Trophoblast cell (in vitro differentiated cells and primary cell): ENCODE measurements at regions not wholly inside any gene's neighbourhood (a gene's known extent, or its start where the extent isn't known, plus 50 kb on each side); places are given as distances from the start of the nearest gene placed in this dataset.

Experiments
- DNase-seq, 2 donors: peaks; one replicate each; pipeline ENCODE4 v3.0.0-alpha.2; 2016
- H2AFZ ChIP-seq: 2 replicates; pipeline ENCODE4 v1.6.1; 2013; ENCODE audit warnings: low read length, moderate library complexity, mild to moderate bottlenecking; ENCODE audit not compliant: insufficient read depth, poor library complexity
- H2AK5ac ChIP-seq: 2 replicates; pipeline ENCODE4 v1.6.1; 2013; ENCODE audit warnings: mild to moderate bottlenecking, low read length
- H2BK120ac ChIP-seq: 2 replicates; pipeline ENCODE4 v1.6.1; 2013; ENCODE audit warnings: low read length, mild to moderate bottlenecking, moderate library complexity; ENCODE audit not compliant: insufficient read depth, poor library complexity
- H2BK12ac ChIP-seq: 2 replicates; pipeline ENCODE4 v1.6.1; 2013; ENCODE audit warnings: mild to moderate bottlenecking, low read length, moderate library complexity
- H2BK5ac ChIP-seq: 2 replicates; pipeline ENCODE4 v1.6.1; 2013; ENCODE audit warnings: low read length, low read depth, moderate library complexity, mild to moderate bottlenecking; ENCODE audit not compliant: poor library complexity
- H3K14ac ChIP-seq: 2 replicates; pipeline ENCODE4 v1.6.1; 2013; ENCODE audit warnings: mild to moderate bottlenecking, low read length
- H3K18ac ChIP-seq: 2 replicates; pipeline ENCODE4 v1.6.1; 2013; ENCODE audit warnings: mild to moderate bottlenecking, low read length
- H3K23ac ChIP-seq: 2 replicates; pipeline ENCODE4 v1.6.1; 2013; ENCODE audit warnings: low read length
- H3K27ac ChIP-seq: 2 replicates; pipeline ENCODE4 v1.5.1; 2013; ENCODE audit warnings: low read depth, mild to moderate bottlenecking, inconsistent platforms, low read length, moderate library complexity
- H3K27me3 ChIP-seq: 2 replicates; pipeline ENCODE4 v1.6.1; 2013; ENCODE audit warnings: inconsistent platforms, mild to moderate bottlenecking, low read length, moderate library complexity; ENCODE audit not compliant: insufficient read depth
- H3K36me3 ChIP-seq, 2 experiments: 1 replicate in 1 of 2; 2 replicates in 1 of 2; pipeline ENCODE4 v1.6.1; 2013; ENCODE audit warnings: low read length in 2 of 2, mild to moderate bottlenecking in 2 of 2, moderate library complexity in 1 of 2; ENCODE audit not compliant: insufficient read depth in 2 of 2, control insufficient read depth in 1 of 2
- H3K4ac ChIP-seq: 2 replicates; pipeline ENCODE4 v1.6.1; 2013; ENCODE audit warnings: low read depth, mild to moderate bottlenecking, low read length, moderate library complexity
- H3K4me1 ChIP-seq, 2 experiments: 1 replicate in 1 of 2; 2 replicates in 1 of 2; pipeline ENCODE4 v1.6.1; 2013; ENCODE audit warnings: low read length in 2 of 2, mild to moderate bottlenecking in 2 of 2, moderate library complexity in 1 of 2; ENCODE audit not compliant: insufficient read depth in 2 of 2, control insufficient read depth in 1 of 2
- H3K4me2 ChIP-seq: 2 replicates; pipeline ENCODE4 v1.6.1; 2013; ENCODE audit warnings: inconsistent platforms, mild to moderate bottlenecking, low read length, moderate library complexity
- H3K4me3 ChIP-seq: 2 replicates; pipeline ENCODE4 v1.5.1; 2013; ENCODE audit warnings: mild to moderate bottlenecking, low read depth, low read length, inconsistent platforms
- H3K79me1 ChIP-seq: one replicate; pipeline ENCODE4 v1.6.1; 2013; ENCODE audit warnings: low read length
- H3K79me2 ChIP-seq: 2 replicates; pipeline ENCODE4 v1.6.1; 2013; ENCODE audit warnings: low read length, mild to moderate bottlenecking; ENCODE audit not compliant: control insufficient read depth, insufficient read depth, poor library complexity
- H3K9ac ChIP-seq: 2 replicates; pipeline ENCODE4 v1.6.1; 2013; ENCODE audit warnings: mild to moderate bottlenecking, low read length
- H3K9me3 ChIP-seq: 2 replicates; pipeline ENCODE4 v1.6.1; 2013; ENCODE audit warnings: low read depth, mild to moderate bottlenecking, control low read depth, inconsistent platforms, low read length; ENCODE audit not compliant: insufficient read depth
- H4K12ac ChIP-seq: 2 replicates; pipeline ENCODE4 v1.6.1; 2013; ENCODE audit warnings: low read depth, mild to moderate bottlenecking, low read length, moderate library complexity
- H4K8ac ChIP-seq: 2 replicates; pipeline ENCODE4 v1.6.1; 2013; ENCODE audit warnings: low read depth, mild to moderate bottlenecking, low read length, moderate library complexity
- H4K91ac ChIP-seq: one replicate; pipeline ENCODE4 v1.6.1; 2013; ENCODE audit warnings: low read depth, mild to moderate bottlenecking, low read length, moderate library complexity
- WGBS: extraction: QIAGEN DNeasy Blood & Tissue Kit; methylation state at CpG from one replicate; pipeline ENCODE4 v1.1.7; 2013; ENCODE audit warnings: missing lambda C conversion rate; ENCODE audit not compliant: insufficient read length, insufficient coverage; ENCODE audit errors: extremely low coverage; 5-methylcytosine and 5-hydroxymethylcytosine counted together

GRCh38 chr2:14285812-14286211 is 346.7 kb upstream of the LRATD1 start:
- Histone ChIP-seq H3K27ac (no peak overlapping the region), H2AK5ac (no peak overlapping the region), H3K23ac (no peak overlapping the region), H2BK120ac (no peak overlapping the region), H4K91ac (peak overlapping the region; percentile 6), H2BK12ac (no peak overlapping the region), H3K79me1 (peaks cover 5% of the 10 kb centered on the region), H3K4me2 (no peak overlapping the region), H3K14ac (no peak overlapping the region), H2BK5ac (no peak overlapping the region), H3K4me1 (peaks cover 4 to 8% of the 10 kb centered on the region in 2 experiments), H2AFZ (no peak overlapping the region), H3K79me2 (no peaks in the 10 kb centered on the region), H4K12ac (no peak overlapping the region), H4K8ac (no peak overlapping the region), H3K27me3 (no peaks in the 10 kb centered on the region), H3K4ac (no peak overlapping the region), H3K9ac (no peak overlapping the region), H3K36me3 (no peaks in the 10 kb centered on the region), H3K4me3 (no peak overlapping the region), H3K9me3 (no peaks in the 10 kb centered on the region), H3K18ac (no peak overlapping the region)
- DNase-seq: no peak
- no CpG with 5 or more reads among the region's 1 CpG for WGBS

- peak; percentile 78 to 93 for DNase-seq
- no peak overlapping the region for H3K4me3 ChIP-seq
- peaks cover 5% of the 10 kb centered on the region for H3K79me1 ChIP-seq
- H2BK12ac ChIP-seq: peak overlapping the region; percentile 63
- H3K9me3 ChIP-seq: no peaks in the 10 kb centered on the region
- no peak overlapping the region for H3K23ac ChIP-seq
- peak overlapping the region; percentile 45 for H4K91ac ChIP-seq
- peak overlapping the region; percentile 36 for H4K8ac ChIP-seq
- no peak overlapping the region for H3K9ac ChIP-seq
- peak overlapping the region; percentile 39 for H3K14ac ChIP-seq
- H2BK5ac ChIP-seq: peak overlapping the region; percentile 29
- no peak overlapping the region for H2BK120ac ChIP-seq
- H2AK5ac ChIP-seq: no peak overlapping the region
- H3K4ac ChIP-seq: no peak overlapping the region
- H3K36me3 ChIP-seq: no peaks in the 10 kb centered on the region
- peak overlapping the region; percentile 43 for H2AFZ ChIP-seq
- no peaks in the 10 kb centered on the region for H3K79me2 ChIP-seq
- peaks cover 4 to 8% of the 10 kb centered on the region in 2 experiments for H3K4me1 ChIP-seq
- H3K4me2 ChIP-seq: no peak overlapping the region
- H4K12ac ChIP-seq: no peak overlapping the region
- H3K18ac ChIP-seq: no peak overlapping the region
- WGBS: no CpG with 5 or more reads among the region's 3 CpGs
- no peak overlapping the region for H3K27ac ChIP-seq
- no peaks in the 10 kb centered on the region for H3K27me3 ChIP-seq
Observed at GRCh38 chr2:14288016-14288415, 344.5 kb upstream of the LRATD1 start.

- H3K36me3 ChIP-seq: no peaks in the 10 kb centered on the region
- no peaks in the 10 kb centered on the region for H3K9me3 ChIP-seq
- H3K23ac ChIP-seq: no peak overlapping the region
- no peak overlapping the region for H3K18ac ChIP-seq
- H3K9ac ChIP-seq: no peak overlapping the region
- no peak overlapping the region for H4K91ac ChIP-seq
- no peak overlapping the region for H2AFZ ChIP-seq
- no peak overlapping the region for H3K4me3 ChIP-seq
- no peaks in the 10 kb centered on the region for H3K79me2 ChIP-seq
- no peak overlapping the region for H4K8ac ChIP-seq
- no peak overlapping the region for H3K27ac ChIP-seq
- no peak for DNase-seq
- no peak overlapping the region for H3K14ac ChIP-seq
- WGBS: no CpG with 5 or more reads among the region's 3 CpGs
- H2BK120ac ChIP-seq: no peak overlapping the region
- no peak overlapping the region for H2BK5ac ChIP-seq
- H3K4ac ChIP-seq: no peak overlapping the region
- H4K12ac ChIP-seq: no peak overlapping the region
- H3K27me3 ChIP-seq: no peaks in the 10 kb centered on the region
- no peak overlapping the region for H2AK5ac ChIP-seq
- peaks cover 4 to 7% of the 10 kb centered on the region in 2 experiments for H3K4me1 ChIP-seq
- H3K4me2 ChIP-seq: no peak overlapping the region
- no peak overlapping the region for H2BK12ac ChIP-seq
- peaks cover 5% of the 10 kb centered on the region for H3K79me1 ChIP-seq
Observed at GRCh38 chr2:14292964-14293363, 339.6 kb upstream of the LRATD1 start.

- H3K4me3 ChIP-seq: no peak overlapping the region
- H3K79me2 ChIP-seq: no peaks in the 10 kb centered on the region
- peak; percentile 57 to 96 for DNase-seq
- H3K23ac ChIP-seq: no peak overlapping the region
- H3K9ac ChIP-seq: no peak overlapping the region
- no peak overlapping the region for H4K91ac ChIP-seq
- H2BK5ac ChIP-seq: no peak overlapping the region
- no peaks in the 10 kb centered on the region for H3K27me3 ChIP-seq
- H3K4ac ChIP-seq: no peak overlapping the region
- H4K12ac ChIP-seq: no peak overlapping the region
- H3K4me1 ChIP-seq: peaks cover 0 to 5% of the 10 kb centered on the region in 2 experiments
- no peak overlapping the region for H2BK12ac ChIP-seq
- no peak overlapping the region for H2AK5ac ChIP-seq
- no peaks in the 10 kb centered on the region for H3K9me3 ChIP-seq
- no CpG with 5 or more reads among the region's 2 CpGs for WGBS
- H2AFZ ChIP-seq: no peak overlapping the region
- H3K4me2 ChIP-seq: no peak overlapping the region
- H3K14ac ChIP-seq: no peak overlapping the region
- H3K18ac ChIP-seq: no peak overlapping the region
- H4K8ac ChIP-seq: no peak overlapping the region
- H3K79me1 ChIP-seq: peaks cover 3% of the 10 kb centered on the region
- H3K27ac ChIP-seq: no peak overlapping the region
- H2BK120ac ChIP-seq: no peak overlapping the region
- no peaks in the 10 kb centered on the region for H3K36me3 ChIP-seq
Observed at GRCh38 chr2:14297340-14297739, 335.2 kb upstream of the LRATD1 start.
